GM08714 (cell line): ENCODE measurements at regions not wholly inside any gene's neighbourhood (a gene's known extent, or its start where the extent isn't known, plus 50 kb on each side); places are given as distances from the start of the nearest gene placed in this dataset.
"Not testable (repeated sequence)": the region's sequence is repeated elsewhere in the genome, so short reads cannot be mapped to it uniquely, and the experiment has no call there.

ENCODE experiments used
- H3K4me3 ChIP-seq: fragments of 200-500 bp; sonication (Bioruptor generic); 2 replicates; pipeline ENCODE4 v1.5.1; 2014; ENCODE audit warnings: mild to moderate bottlenecking, low read length, inconsistent platforms
- ZNF274 ChIP-seq: IDR thresholded peaks from 2 replicates; pipeline ENCODE4 v1.6.1; 2012; ENCODE audit warnings: mild to moderate bottlenecking, low read depth, low read length

GRCh38 chr7:15086862-15087261, 184.3 kb upstream of the DGKB start:
- no peak overlapping the region for H3K4me3 ChIP-seq
- no peak for TF ChIP-seq ZNF274

- no peak for TF ChIP-seq ZNF274
- no peak overlapping the region for H3K4me3 ChIP-seq
Measured at GRCh38 chr7:15086131-15086611, 183.6 kb upstream of the DGKB start.

DNA sequence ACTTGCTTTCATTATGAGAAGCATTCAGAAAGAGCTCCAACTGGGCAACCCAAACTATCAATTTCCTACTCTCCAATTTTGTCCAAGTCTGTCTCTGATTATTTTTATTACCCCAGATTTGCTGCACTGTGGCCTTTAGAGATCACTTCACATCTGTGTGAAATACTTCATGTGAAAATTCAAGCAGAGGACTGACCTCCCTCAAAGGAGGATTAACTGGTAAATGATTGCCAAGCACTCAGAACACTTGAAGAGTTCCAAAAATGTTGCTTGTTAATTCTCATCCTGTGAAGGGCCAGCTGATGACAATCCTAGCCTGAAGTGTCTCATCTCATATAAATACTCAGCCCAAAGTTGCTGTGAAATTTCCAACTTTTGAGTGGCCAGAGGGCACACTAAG, 182.8 kb upstream of the DGKB start:
- H3K4me3 ChIP-seq = no peak overlapping the region
- TF ChIP-seq ZNF274 = no peak

DNA sequence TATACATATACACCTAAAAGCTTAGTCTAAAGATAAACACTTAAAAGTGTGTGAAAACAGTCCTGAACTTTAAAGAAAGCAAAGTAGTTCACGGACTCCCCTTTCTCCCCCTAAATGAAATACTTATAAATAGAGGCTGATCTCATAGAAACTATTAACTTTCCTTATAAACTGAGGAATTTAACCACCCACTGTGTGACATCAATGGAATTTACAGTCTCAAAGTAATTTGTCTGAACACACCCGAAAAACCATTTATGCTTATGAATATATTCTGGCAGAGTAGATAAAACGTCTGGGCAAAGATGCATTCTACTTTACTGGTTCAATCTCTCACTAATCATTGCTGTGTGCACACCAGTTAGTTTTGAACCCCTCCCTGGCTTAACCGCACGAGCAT, 181.8 kb upstream of the DGKB start:
- TF ChIP-seq ZNF274 = no peak
- no peak overlapping the region for H3K4me3 ChIP-seq

- no peak for TF ChIP-seq ZNF274
- no peak overlapping the region for H3K4me3 ChIP-seq
Measured at GRCh38 chr7:15081891-15082290, 179.3 kb upstream of the DGKB start.

DNA sequence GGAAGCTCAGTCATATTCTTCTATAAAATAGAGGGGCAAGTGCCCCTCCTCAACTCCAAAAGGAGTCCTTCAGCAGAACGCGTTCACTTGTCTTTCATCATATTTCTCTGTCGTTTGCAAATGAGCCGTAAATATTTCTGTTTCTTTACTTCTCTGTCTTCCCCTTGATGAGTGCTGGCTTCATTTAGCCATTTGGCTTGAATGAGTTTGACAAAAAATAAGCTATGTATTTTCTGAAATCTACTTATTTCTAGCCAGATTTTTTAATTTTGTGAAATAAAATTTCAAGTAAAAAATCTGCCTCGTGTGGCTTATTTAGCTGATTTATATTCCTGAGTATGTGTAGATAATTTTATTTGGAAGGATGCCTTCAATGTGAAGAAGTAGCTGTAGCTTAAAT, 170.8 kb upstream of the DGKB start:
- H3K4me3 ChIP-seq = no peak overlapping the region
- no peak for TF ChIP-seq ZNF274

DNA sequence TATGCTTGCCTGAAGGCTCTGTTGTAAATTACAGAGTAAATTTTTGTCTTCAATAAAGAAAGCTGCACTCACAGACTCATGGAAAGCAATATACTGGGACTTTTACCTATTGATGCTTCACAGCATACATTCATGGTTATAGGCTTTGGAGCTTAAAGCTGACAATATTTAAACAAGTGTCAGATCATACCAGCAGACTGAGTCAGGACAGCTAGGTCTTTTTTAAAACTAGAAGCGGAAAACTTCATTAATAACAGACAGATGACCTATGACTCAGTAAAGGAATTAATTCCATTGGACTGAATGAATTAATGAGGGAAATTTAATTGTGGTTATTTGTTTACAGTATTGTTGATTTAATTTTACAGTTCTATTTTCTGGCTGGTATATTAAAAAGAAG, 165.8 kb upstream of the DGKB start:
- H3K4me3 ChIP-seq = no peak overlapping the region
- TF ChIP-seq ZNF274 = no peak

- no peak overlapping the region for H3K4me3 ChIP-seq
- TF ChIP-seq ZNF274 = no peak
Measured at GRCh38 chr7:15057272-15057671, 154.7 kb upstream of the DGKB start.

GRCh38 chr7:15054304-15054703, 151.8 kb upstream of the DGKB start:
- not testable (repeated sequence) for H3K4me3 ChIP-seq

- TF ChIP-seq ZNF274 = no peak
- no peak overlapping the region for H3K4me3 ChIP-seq
Measured at GRCh38 chr7:15049157-15049556, 146.6 kb upstream of the DGKB start.

DNA sequence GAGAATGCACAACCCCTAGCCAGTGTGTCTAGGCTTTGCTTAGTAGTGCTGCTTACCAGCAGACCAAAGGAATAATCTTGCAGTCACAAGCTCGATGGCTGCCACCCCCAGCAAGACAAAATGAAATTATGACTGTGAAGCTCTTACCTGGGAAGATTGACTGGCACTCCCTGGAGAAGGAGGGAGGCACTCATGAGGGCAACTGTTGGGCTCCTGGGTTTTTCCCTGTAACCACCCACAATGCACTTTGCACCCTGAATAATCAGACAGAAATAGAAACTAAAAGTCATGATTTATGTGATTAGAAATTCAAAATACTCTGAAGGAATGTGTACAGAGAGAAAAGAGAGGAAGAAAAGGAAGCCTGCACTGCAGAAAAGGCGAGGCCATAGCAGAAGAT, 144.3 kb upstream of the DGKB start:
- no peak overlapping the region for H3K4me3 ChIP-seq
- no peak for TF ChIP-seq ZNF274

GRCh38 chr7:15043931-15044330, 141.4 kb upstream of the DGKB start:
- no peak for TF ChIP-seq ZNF274
- no peak overlapping the region for H3K4me3 ChIP-seq

- H3K4me3 ChIP-seq = no peak overlapping the region
- TF ChIP-seq ZNF274 = no peak
Measured at GRCh38 chr7:15042285-15043065, 139.9 kb upstream of the DGKB start.

GRCh38 chr7:15041226-15041625, 138.7 kb upstream of the DGKB start:
- no peak for TF ChIP-seq ZNF274
- no peak overlapping the region for H3K4me3 ChIP-seq

DNA sequence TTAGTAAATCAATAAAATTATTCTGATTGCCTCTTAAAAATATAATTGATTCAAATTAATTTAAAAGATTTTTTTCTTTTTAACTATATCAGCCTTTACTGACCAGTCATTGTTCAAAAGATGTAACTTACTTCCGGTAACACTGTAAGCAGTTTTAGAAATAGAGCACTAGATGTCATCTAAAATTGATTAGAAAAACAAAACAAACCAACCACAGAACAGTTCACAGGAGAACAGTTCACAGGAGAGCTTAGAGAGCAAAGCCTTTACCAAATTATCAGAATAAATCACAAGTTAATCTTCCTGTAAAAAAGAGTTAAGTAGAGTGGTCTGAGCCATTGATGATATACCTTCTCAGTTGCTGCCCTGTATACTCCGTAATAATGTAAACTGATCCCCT, 133.3 kb upstream of the DGKB start:
- no peak for TF ChIP-seq ZNF274
- no peak overlapping the region for H3K4me3 ChIP-seq

GRCh38 chr7:15033039-15033438, 130.5 kb upstream of the DGKB start:
- H3K4me3 ChIP-seq = no peak overlapping the region
- no peak for TF ChIP-seq ZNF274
